HS-27A (cell line): ENCODE measurements at regions not wholly inside any gene's neighbourhood (a gene's known extent, or its start where the extent isn't known, plus 50 kb on each side); places are given as distances from the start of the nearest gene placed in this dataset.

Source experiments
- DNase-seq: peaks from one replicate; pipeline ENCODE4 v3.0.0-alpha.2; 2012; ENCODE audit warnings: low read depth, missing footprints

DNA sequence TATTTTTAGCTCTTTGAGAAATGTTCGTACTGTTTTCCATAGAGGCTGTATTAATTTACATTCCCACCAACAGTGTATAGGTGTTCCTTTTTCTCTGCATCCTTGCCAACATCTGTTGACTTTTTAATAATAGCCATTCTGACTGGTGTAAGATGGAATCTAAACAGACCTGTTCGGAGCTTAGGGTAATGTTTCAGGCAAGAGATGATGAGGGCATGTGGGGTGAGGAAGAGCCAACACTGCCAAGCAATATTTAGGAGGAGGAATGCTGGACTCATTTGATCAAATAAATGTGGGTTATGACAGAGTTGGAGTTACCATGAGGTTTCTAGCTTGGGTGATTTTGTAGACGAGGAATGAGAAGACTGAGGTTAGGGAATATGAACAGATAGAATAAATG lies 382.9 kb downstream of the KLF12 start:
- no peak for DNase-seq

DNA sequence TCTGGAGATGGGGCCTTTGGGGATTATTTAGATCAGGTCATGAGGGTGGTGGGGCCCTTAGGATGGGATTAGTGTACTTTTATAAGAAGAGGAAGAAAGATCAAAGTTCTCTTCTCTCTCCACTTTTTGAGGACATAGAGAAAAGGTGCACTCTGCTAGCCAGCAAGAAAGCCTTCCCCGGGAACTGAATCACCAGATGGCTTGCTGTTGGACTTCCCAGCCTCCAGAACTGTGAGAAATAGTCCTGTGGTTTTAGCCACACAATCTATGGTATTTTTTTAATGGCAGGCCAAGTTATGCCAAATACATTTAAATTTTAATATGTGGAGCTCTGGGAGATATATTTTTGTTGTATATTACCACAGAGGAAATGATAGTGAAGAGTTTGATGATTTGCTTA lies 385.8 kb downstream of the KLF12 start:
- DNase-seq = no peak

DNA sequence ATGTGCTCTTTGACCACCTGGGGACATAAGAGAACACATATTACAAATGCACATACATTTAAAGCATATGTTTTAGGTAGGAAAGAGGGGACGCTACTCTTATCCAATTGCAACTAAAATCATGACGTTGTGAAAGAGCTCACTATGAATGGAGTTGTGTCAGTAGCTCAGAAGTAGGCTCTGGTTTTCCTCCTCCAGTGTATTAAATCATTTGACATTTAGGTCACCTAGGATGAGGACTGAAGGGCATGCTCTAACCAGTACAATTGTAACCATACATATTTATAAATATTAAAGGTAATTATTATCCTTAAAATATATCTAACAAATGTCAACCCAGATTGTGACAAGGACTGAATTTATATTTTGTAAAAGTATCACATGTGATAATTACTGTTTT lies 389.0 kb downstream of the KLF12 start:
- no peak for DNase-seq

DNA sequence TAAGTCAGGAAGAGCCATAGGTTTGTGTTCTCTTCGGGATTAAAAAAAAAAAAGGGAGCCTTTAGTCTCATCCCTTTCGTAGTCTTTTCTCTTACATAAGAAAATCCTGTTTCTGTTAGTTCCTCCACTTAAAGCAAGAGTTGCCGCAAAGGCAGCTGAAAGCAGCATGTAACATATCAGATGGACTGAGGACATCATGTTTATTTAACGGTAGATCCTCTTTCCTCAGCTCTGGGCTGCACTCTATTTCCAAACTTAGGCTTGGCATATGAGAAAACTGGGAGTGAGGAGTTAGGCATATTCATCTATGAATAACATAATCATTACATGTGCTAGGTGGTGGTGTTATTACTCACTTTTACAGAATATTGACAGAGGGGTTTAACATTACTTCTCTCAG lies 391.2 kb downstream of the KLF12 start:
- DNase-seq = no peak

DNA sequence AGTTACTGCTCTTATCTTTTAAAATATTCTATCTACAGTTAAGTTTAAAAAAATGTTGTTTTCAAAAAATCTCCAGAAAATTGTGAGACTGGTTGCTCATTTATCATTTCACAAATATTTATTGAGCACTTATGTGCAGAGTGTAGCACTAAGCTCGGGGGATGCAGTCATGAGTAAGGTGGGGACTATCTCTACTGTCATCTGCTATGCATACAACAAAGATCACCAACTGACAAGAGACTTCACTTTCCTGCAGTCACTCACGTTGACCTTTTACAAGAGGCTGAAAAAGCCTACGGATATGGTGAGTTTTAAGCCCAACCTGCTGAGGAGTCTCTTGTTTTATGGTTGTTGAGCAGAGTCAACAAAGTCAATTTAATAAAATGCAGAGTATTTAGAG lies 392.5 kb downstream of the KLF12 start:
- no peak for DNase-seq

DNA sequence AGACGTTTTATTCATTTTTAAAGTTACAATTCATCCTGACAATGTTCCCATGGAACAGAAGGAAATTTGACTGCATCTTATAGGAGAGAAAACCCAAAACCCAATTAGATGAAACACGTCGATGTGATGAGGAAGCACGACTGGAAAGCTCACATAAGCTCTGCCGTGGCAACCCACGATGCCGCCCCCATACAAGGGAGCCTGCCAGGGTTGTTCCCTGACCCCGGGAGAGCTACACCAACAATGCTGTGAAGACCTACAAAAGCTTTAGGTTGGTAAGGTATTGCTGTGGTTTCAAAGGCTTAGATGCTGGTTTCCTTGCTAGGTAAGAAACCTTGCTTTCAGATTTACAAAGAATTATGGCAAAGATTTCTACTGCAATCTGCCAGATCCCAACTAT lies 393.1 kb downstream of the KLF12 start:
- no peak for DNase-seq

DNA sequence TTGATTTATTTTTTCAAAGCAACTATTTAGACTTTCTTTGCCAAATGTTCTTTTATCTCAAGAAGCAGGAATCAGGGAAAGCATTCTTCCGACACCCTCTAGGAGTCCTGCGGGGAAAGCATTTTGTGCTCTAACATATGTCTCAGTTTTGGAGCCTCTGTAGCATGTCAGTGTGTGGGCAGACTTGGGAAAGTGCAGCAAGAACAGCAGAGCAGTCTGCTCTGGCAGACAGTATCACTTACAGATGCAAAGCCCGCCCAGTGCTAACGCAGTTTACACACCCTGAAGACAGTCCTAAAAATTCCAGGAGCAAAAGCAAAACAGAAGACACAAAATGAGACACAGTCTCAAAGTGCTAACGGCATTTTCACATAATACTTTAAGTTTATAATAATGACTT lies 393.5 kb downstream of the KLF12 start:
- no peak for DNase-seq

DNA sequence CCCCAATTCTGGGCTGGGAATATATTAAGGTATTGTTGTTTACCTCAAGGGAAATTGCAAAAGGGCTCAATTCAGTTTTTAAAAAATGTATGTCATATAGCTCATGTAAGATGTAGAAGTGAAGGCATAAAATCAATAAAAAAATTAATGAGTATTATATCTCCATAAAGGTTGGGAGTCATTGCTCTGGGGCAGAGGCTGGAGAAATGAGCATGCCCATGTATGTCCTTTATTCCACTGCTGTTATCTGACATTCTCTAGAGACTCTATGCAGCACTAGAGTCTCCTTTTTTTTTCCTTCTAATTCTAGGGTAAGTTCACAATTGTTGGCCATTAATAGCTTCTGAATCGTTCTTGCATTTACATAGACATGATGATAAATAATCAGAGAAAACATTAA lies 394.8 kb downstream of the KLF12 start:
- DNase-seq = no peak

DNA sequence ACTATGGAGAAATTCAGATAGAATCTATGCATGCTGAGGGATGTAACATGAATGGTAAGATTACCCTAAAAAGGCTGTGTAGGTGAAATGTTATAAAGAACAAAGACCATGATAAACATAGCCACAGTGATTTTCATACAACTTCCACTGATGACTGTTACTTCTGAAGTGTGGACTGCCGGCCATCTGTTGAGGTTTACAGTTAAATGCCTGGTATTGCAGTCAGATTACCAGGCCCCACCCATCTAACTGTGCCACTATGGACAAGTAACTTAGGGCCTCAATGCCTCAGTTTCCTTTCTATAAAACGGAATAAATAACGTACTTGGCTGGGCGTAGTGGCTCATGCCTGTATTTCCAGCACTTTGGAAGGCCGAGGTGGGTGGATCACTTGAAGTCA lies 395.6 kb downstream of the KLF12 start:
- DNase-seq = no peak

DNA sequence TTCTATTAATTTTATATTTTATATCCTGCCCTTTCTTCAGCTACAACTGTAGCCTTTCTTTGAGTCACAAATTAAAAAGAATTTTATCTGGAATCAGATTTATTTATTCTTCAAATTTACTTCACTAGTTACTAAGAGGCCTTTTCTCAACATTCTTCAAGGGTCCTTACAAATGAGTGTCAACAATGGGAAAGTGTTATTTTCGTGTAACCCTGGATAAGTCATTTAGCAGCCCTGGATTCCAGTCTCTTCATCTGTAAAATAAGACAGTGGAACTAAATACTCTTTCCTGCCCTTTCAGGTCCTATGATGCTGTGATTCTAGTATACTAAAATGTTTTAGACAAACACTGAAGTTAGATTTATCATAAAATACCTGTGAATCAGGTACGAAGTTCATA lies 397.0 kb downstream of the KLF12 start:
- no peak for DNase-seq

DNA sequence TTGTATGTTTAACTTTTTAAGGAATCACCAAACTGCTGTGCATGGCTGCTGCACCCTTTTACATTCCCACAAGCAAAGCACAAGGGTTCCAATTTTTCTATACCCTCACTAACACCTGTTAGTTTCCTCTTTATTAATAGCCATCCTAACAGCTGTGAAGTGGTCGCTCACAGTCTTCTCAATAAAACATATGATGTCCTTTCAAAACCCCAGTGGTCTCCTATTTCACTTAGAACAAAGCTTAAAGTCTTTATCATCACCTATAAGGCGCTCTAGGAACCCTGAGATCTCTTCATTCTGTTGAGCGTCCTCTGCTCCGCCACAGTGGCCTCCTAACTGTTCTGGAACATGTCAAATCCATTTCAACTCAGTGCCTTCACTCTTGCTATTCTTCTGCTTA lies 400.5 kb downstream of the KLF12 start:
- DNase-seq = no peak

DNA sequence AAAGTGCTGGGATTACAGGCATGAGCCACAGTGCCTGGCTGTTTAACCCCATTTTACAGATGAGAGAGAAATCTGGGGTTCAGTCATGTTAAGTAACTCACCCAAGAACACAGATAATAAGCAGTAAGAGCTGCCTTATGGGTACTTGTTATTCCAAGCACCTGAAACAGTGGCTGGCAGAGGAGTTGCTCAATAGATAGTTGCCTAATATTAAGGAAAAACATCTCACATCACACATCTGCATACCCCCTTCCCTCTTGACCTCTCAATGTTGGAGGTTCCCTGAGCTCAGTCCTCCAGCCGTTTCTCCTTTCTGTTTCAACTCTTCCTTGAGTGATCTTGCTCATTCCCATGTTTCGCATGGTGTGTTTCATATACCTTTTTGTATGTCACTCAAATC lies 401.9 kb downstream of the KLF12 start:
- DNase-seq = no peak

DNA sequence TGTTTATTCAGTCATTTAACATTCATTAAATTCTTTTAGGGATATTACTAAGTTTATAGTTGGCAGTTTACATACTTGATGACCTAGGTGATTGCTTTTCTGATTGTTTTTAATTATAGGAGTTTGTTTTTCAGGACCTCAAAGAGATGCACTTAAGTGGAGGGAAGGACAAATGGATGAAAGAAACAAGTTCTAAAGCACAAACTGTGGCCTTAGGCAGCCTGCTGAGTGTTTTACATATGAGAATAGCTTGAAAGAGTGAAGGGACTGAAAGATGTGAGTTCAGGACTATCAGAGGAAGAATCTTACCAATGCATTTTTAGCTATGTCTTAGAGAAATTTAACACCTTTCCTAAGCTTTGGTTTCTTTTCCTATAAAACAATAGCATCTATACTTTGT lies 402.6 kb downstream of the KLF12 start:
- no peak for DNase-seq

DNA sequence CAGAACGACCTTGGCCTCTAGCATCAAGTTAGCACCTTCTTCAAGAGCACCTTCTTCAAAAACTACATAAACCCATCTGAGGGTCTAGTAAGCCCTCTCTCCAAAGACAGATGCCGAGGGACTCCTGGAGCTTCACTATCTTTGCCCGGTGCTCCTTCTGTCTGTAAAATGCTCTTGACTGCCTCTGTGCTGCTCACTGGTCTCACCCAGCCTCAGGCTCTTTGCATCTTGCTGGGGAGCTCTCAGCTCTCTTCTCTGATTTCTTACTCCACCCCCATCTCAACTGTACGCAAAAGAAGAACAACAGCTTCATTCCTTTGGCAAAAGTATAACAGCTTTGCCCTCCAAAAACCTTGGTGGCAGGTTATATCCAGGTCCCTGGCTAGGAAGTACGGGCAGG lies 404.2 kb downstream of the KLF12 start:
- DNase-seq = no peak

DNA sequence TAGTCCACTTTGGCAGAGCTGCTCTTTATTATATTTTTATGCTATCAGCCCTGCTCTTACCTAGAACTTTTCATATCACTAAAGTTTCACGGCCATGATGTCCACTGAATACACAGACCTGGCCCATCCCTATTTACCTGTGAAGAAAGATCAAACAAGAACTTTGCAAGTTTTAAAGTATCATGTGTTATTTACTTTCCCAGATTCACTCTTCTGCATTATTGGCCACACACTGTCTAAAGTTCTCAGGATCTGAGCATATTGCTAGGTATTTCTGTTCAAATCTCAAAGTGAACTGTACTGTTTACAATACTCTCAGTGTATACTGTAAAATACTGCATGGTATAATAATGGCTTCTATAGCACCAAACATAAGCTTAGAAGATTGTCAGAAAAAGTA lies 405.2 kb downstream of the KLF12 start:
- DNase-seq = no peak

DNA sequence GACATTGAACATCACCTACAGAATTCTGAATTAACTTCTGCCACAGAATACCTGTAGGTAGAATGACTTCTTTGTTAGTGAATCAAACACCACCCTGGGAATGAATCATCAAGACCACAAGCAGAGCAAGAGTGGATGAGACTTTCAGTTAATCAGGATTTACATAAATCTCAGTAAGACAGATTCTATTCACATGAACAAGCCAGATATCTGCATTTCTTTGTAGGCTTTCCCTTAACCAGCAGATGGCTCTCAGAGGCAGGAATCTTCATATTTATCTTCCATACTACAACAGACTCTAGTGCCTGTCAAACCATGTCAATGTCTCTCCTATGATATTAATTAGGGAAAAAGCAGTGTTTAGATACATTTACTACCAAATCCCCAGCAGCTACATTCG lies 412.1 kb downstream of the KLF12 start:
- DNase-seq = no peak

DNA sequence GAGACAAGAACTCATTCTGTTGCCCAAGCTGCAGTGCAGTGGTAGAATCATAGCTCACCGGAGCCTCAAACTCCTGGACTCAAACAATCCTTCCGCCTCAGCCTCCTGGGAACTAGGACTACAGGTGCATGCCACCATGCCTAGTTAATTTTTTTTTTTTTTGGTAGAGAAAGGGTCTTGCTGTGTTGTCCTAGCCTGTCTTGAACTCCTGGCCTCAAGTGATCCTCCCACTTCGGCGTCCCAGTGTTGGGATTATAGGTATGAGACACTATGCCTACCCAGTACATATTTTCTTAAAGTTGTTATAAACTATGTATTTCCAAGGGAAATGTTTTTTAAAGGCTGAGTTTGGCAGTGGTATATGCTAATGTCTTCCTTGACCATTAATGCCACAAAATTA lies 412.6 kb downstream of the KLF12 start:
- no peak for DNase-seq

DNA sequence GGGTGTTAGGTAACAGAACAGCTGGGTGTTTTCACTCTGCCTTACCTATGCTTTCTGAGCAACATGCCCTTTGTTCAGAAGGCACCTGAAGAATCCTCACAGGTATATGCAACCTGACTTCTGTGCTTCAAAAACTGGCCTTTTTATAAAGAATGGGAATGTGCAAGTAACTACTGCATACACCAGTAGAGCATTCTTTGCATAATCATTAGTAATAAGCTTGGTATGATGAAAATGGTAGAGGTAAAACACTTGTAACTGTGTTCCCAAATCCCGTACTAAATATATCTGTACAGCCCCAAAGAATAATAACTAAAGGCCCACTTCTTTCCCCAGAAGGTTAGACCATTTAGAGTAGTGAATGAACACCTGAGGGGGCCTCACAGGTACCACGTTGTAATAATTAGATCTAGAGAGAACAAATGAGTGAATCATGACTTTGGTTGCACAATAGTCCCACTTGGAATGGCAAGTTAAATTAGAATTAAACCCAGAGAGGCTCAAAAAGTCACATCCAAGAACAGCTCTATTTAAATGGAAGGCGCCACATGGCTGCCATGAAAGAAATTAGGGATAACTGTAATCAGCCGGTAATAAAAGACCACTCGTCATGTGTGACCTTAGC lies 413.9 kb downstream of the KLF12 start:
- DNase-seq = no peak

DNA sequence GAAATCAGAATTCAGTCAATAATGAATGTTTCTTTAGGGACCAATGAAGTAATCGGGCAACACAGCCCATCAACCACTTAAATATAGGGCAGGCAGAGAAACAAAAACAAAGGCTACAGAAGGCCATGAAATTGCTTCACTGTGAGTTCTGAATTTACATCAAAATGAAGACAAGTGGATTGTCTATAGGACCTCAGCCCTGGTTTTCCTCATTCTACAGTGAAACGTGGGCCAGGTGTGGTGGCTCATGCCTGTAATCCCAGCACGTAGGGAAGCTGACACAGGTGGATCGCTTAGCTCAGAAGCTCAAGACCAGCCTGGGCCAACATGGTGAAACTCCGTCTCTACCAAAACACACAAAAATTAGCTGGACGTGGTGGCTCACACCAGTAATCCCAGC lies 416.0 kb downstream of the KLF12 start:
- DNase-seq = no peak

DNA sequence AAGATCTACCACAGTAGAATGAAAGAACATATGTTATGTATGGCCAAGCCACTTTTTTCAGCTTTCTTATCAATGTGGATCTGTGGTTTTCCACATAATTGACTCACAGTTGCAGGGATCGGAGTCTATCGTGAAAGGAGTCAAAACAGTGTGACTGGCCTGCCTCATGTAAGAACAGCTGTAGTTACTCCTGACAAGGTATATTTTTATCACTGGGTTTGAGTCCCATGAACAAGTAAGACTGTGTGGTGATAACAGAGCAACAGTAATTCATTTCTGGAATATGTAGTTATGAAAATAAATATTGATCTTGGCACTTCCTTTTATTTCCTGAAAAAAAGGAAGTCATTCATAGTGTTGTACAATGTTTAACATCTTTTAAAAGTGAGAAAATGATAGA lies 416.6 kb downstream of the KLF12 start:
- no peak for DNase-seq

DNA sequence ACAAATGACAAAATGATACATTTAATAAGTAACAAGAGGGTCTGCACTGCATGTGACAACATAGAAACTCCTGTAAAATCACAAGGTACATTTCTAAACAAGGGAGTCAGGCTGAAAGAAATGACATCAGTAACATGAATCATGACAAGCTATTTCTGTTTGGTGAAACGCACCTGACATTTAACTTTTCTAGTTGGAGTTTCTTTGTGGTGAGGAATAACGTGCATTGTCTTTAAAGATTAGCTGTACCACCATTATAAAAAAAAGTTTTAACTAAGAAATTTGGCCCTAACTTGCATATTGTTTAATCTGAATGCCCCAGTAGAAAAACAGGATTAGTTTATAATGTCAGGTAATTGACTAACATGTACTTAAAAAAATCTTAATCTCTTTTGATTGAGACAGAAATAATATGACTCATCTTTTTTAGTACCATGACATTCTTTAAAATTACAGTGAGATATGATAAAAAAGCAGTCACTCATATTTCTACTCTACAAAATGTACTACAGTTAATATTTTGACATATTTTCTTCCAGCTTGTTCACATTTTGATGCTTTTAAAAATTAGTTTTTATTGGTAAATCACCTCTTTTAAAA lies 418.2 kb downstream of the KLF12 start:
- DNase-seq = no peak

DNA sequence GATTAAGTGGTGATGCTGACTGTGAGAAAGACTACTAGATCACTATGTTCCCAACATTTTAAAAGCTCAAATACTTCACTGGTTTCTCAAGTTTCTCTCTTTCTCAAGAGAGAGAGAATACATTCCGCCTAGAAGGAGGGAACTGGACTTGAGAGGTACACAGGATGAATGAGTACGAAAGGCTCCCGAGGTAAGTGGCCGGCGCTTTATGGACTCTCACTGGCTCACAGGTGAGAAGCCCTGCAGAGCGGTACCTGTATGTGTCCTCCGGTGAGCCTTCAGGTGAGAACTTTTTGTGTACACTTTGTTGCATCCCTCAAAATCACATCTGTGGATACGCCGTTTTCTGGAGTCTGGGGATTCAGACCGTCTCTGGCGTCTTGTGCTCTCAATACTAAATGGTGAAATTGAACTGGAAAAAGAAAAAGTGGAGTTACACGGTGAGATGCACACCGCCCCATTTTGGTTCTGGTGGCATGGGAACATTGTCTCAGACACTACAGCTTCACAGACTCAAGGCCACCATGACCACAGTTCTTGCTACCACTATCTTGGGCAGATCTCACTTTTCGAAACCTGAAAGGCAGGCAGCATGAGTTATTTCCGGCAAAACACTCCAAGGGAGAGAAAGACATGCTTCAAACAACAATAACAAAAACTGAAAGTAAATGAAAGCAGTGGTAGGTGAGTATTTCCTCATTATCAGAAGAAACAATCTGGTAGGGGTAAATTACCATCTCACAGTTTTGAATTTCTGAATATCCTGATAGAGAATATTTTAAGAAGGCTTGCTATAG lies 418.9 kb downstream of the KLF12 start:
- no peak for DNase-seq

DNA sequence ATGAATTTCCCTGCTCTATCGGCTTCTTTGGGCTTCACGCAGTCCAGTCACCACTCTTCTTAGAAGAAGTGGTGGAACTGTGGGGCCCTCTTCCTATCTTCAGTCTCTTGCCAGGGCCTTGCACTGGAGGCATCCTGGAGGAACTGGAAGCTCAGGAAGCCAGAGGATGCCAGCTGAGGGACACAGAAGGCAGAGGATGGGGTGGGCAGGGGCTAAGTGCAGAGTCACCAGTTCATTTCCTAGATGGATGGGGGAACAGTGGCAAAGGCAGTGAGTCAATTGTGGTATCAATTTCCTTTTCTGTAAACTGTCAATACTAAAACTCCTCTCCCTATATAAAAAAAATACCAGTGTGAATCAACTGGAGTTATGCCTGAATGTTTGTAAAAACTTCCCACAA lies 419.7 kb downstream of the KLF12 start:
- DNase-seq = no peak
